ENCODE measurements at regions not wholly inside any gene's neighbourhood (a gene's known extent, or its start where the extent isn't known, plus 50 kb on each side); places are given as distances from the start of the nearest gene placed in this dataset.

- Mint-ChIP-seq H3K4me3 (no peak overlapping the region), H3K27ac (no peak overlapping the region), H3K36me3 (no peaks in the 10 kb centered on the region), H3K4me1 (no peaks in the 10 kb centered on the region), H3K9me3 (no peaks in the 10 kb centered on the region)
- DNase-seq (ENCODE audit: low spot score in 2 of 2), result no peak
- no peak for ATAC-seq
Observed at GRCh38 chr9:86456416-86456815, 102.2 kb upstream of the TUT7 start.

DNA sequence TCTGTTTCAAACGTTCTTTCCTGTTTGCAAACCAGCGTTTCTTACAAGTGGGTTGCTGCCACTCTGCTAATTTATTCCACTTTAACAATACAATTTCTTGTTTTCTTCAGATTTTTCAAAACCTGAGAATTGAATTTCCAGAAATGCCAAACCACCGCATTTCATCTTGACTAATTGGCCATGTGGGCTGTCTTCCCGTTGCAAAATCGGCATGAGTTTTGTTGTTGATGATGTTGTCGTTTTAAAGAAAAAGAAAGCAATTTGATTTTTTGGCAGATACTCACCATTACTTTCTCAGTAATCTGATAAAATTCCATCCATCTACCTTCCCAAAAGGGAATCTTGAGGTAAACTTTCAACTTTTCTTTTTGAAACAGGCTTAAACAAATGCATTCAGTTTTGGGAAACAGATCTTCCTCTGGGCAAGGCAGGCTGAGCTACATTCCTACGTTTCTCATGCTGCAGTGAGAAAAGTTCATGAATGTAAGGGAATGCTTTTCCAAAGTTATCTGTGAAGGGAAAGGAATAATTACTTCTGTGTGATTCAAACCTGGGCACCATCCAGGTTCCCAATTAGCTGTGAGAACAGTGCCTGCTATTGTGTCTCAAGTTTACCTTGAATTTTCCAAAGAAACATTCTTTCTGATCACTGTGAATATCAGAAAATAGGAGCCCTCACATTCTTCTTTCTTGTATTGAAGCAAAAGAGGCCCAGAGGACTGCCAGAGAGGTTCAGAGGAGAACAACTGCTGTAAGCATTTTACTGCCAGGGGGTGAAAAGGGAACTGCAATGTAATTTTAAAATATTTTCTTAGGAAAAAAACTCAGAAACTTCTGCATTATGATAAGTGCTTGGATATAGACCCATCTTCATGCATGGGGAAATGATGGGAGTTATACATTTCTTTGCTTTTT is 100.7 kb upstream of the TUT7 start:
- Mint-ChIP-seq H3K9me3 (no peaks in the 10 kb centered on the region), H3K4me3 (no peak overlapping the region), H3K27ac (no peak overlapping the region), H3K4me1 (no peaks in the 10 kb centered on the region), H3K36me3 (no peaks in the 10 kb centered on the region)
- ATAC-seq, result no peak
- no peak for DNase-seq (ENCODE audit: low spot score in 2 of 2)

DNA sequence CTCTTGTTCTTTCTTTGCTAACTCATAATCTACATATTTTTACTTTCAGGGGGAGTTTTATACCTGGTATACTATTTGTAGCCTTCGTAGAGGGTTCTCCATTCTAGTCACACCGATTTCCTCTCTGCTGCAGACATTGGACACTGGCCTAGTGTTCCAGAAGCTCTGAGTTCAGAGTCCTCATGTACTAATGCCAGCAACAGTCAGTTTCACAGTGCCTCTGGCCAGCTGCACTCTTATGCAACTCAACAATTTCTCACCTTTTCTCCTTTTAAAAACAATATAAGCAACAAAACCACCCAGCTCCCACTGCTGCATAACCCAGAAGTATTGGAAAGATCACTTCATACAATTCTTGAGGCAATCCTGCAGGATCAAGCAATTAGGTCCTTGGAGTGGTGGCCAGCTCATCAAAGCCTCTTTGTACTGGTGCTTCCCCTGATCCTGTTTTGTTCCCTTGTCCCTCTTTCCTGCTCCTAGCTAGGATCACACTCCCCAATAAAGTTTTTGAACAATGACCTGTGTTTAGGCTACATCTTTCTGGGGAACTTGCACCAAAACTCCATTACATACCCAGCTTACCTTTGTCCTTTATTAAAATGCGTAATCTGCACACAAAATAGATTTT is 98.1 kb upstream of the TUT7 start:
- Mint-ChIP-seq H3K36me3 (no peaks in the 10 kb centered on the region), H3K9me3 (no peaks in the 10 kb centered on the region), H3K4me3 (no peak overlapping the region), H3K4me1 (no peaks in the 10 kb centered on the region), H3K27ac (no peak overlapping the region)
- ATAC-seq, result no peak
- DNase-seq (ENCODE audit: low spot score in 2 of 2), result no peak

DNA sequence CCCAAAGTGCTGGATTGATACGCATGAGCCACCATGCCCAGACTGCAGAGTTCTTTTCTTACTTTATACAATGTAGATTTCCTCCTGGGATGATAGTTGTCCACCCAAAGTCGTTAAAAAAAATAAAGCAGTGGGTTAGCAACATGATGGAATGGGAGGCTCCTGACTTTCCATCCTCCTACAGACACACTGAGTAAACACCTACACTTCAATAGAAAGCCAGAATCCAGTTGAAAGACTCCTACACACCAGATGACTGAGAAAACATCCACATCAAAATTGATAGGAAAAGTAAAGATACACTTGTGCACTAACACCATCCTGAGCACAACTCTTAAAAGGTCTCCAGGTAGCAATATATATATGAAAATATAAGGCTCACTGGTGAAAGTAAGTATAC is 95.0 kb upstream of the TUT7 start:
- no peak for DNase-seq (ENCODE audit: low spot score in 2 of 2)
- ATAC-seq, result no peak
- Mint-ChIP-seq H3K36me3 (no peaks in the 10 kb centered on the region), H3K4me1 (no peaks in the 10 kb centered on the region), H3K27ac (no peak overlapping the region), H3K9me3 (no peaks in the 10 kb centered on the region), H3K4me3 (no peak overlapping the region)

DNA sequence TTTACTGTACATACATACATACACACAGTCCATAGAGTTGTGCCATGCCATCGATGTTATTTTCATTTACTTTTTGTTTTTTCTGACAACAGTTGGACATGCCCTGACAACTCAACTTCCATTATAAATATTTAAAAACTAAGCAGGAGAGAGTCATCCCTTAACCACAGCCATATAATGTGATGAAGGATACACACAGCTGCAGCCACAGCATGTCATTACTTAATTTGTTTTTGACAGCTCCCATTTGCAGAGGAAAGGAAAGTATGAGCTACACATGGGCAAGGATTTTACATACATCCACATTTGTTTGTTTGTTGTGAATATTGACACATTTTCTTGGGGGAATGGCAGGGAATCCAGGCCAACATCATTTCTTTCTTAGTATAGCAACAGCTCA is 91.5 kb upstream of the TUT7 start:
- Mint-ChIP-seq H3K4me1 (peaks cover 8% of the 10 kb centered on the region), H3K9me3 (no peaks in the 10 kb centered on the region), H3K36me3 (no peaks in the 10 kb centered on the region), H3K27ac (no peak overlapping the region), H3K4me3 (no peak overlapping the region)
- ATAC-seq (no peak), DNase-seq (ENCODE audit: low spot score in 2 of 2) (no peak)

- DNase-seq (ENCODE audit: low spot score in 2 of 2) (no peak), ATAC-seq (no peak)
- H3K4me3 Mint-ChIP-seq, result no peak overlapping the region
- H3K36me3 Mint-ChIP-seq, result no peaks in the 10 kb centered on the region
- peaks cover 8% of the 10 kb centered on the region for H3K4me1 Mint-ChIP-seq
- no peak overlapping the region for H3K27ac Mint-ChIP-seq
- H3K9me3 Mint-ChIP-seq, result no peaks in the 10 kb centered on the region
Observed at GRCh38 chr9:86443992-86444391, 89.8 kb upstream of the TUT7 start.

DNA sequence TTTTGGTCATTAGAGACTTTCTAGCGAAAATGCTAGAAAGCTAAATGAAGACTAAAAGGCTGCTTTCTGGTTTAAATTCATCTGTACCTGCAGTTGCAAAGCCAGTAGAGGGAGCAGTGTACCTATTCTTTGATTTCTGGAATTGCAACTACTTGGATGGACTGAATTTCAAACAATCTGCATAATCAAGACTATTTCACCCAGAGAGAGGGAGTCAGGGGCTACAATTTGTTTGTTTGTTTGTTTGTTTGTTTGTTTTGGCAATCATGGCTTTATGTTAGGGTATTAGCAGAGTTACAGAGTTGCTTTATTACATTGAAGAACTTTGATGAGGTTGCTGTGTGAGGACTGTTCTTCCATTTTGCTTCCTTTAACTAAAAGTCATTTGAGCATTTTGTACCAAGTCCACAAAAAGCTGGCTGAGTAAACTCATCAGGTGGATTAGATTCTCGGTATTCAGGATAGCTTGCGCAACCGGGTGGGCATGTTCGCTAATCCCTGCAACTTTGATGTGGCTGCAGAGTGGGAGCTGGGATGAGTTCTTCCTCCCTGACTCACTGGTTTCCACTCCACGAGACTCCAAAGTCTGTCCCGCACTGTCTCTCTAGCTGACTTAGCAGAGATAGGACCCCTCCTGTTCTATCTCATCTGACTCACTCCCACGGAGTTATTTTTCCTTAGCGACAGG is 80.0 kb upstream of the TUT7 start:
- ATAC-seq, result no peak
- DNase-seq (ENCODE audit: low spot score in 2 of 2), result no peak

GRCh38 chr9:86424251-86424891 is 70.2 kb upstream of the TUT7 start:
- DNase-seq (ENCODE audit: low spot score in 2 of 2) (no peak), ATAC-seq (no peak)
- H3K4me3 Mint-ChIP-seq, result no peak overlapping the region
- H3K36me3 Mint-ChIP-seq, result no peaks in the 10 kb centered on the region
- no peaks in the 10 kb centered on the region for H3K4me1 Mint-ChIP-seq
- H3K9me3 Mint-ChIP-seq, result no peaks in the 10 kb centered on the region
- H3K27ac Mint-ChIP-seq, result no peak overlapping the region

More for the DNA sequence above, 80.0 kb upstream of the TUT7 start:
- H3K4me1 Mint-ChIP-seq, result no peaks in the 10 kb centered on the region
- H3K36me3 Mint-ChIP-seq, result no peaks in the 10 kb centered on the region
- H3K9me3 Mint-ChIP-seq, result no peaks in the 10 kb centered on the region
- no peak overlapping the region for H3K4me3 Mint-ChIP-seq
- no peak overlapping the region for H3K27ac Mint-ChIP-seq

DNA sequence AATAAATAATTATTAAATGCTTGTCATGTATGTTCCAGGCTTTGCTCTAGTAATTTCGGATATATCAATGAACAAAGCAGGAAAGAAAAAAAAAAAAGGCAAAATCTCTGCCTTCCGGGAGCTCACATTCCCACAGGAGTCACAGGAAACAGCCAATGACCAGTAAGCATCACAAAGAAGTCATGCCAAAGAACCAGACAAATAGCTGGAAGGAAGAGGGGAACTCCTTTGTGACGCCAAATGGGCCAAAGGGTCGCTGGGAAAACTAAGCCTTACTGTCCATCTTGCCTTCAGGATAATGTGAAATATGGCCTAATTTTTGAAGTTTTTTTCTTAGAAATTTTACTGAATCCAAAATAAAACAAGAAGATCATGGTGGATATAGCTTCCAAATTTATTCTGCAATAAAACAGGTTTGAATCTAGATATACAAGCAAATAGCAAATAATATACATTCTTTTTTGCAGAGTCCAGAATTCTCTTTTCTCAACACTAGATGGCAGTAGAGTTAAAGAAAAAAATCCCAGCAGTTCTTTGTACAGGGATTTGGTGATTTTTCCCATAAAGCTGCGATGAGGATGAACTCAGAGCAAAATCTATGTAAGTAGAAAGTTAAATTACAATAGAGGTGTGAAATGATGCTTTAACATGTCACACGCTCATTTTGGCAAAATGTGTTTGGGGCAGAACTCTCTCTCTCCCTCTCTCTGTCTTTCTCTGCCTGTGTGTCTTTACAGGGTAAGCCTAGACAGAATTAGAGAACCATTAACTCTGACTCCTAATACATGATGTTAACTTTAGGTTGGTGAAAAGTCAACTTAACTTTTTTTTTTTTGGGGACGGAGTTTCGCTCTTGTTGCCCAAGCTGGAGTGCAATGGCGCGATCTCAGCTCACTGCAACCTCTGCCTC is 60.0 kb upstream of the TUT7 start:
- H3K9me3 Mint-ChIP-seq, result no peaks in the 10 kb centered on the region
- ATAC-seq, result no peak
- DNase-seq (ENCODE audit: low spot score in 2 of 2), result no peak

DNA sequence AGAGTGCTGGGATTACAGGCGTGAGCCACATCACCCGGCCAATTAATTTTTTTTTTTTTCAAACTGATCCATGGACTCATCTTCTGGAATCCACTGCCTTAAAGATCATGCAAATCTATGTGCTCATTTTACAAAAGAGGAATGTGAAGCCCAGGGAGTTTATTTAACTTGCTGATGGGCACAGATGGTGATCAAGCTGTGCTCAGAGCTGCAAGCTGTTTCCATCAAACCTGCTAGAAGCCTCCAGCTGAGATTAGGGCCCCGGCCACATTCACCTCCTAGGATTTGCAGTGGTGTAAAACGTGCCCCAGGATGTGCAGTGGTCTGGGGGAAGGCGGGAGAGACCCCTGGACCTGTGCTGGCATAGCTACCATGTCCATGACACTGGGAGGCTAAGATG is 56.1 kb upstream of the TUT7 start:
- H3K4me1 Mint-ChIP-seq, result peaks cover 19% of the 10 kb centered on the region
- H3K9me3 Mint-ChIP-seq, result no peaks in the 10 kb centered on the region
- ATAC-seq (no peak), DNase-seq (ENCODE audit: low spot score in 2 of 2) (no peak)
- H3K36me3 Mint-ChIP-seq, result no peaks in the 10 kb centered on the region
- no peak overlapping the region for H3K4me3 Mint-ChIP-seq
- no peak overlapping the region for H3K27ac Mint-ChIP-seq

More for the DNA sequence above, 60.0 kb upstream of the TUT7 start:
- Mint-ChIP-seq H3K4me3 (no peak overlapping the region), H3K4me1 (no peaks in the 10 kb centered on the region), H3K36me3 (no peaks in the 10 kb centered on the region), H3K27ac (no peak overlapping the region)

- no peaks in the 10 kb centered on the region for H3K36me3 Mint-ChIP-seq
- H3K4me1 Mint-ChIP-seq, result peaks cover 20% of the 10 kb centered on the region
- DNase-seq (ENCODE audit: low spot score in 2 of 2) (no peak), ATAC-seq (no peak)
- H3K9me3 Mint-ChIP-seq, result no peaks in the 10 kb centered on the region
- H3K27ac Mint-ChIP-seq, result no peak overlapping the region
- H3K4me3 Mint-ChIP-seq, result no peak overlapping the region
Observed at GRCh38 chr9:86408121-86408520, 53.9 kb upstream of the TUT7 start.

- Mint-ChIP-seq H3K27ac (no peak overlapping the region), H3K36me3 (no peaks in the 10 kb centered on the region), H3K9me3 (no peaks in the 10 kb centered on the region), H3K4me1 (peaks cover 26% of the 10 kb centered on the region), H3K4me3 (peak overlapping the region; percentile 54)
- DNase-seq (ENCODE audit: low spot score in 2 of 2), result peak in 1 of 2 donors; percentile 52
- peak; percentile 72 for ATAC-seq
Observed at GRCh38 chr9:86407022-86407421, 52.8 kb upstream of the TUT7 start.

DNA sequence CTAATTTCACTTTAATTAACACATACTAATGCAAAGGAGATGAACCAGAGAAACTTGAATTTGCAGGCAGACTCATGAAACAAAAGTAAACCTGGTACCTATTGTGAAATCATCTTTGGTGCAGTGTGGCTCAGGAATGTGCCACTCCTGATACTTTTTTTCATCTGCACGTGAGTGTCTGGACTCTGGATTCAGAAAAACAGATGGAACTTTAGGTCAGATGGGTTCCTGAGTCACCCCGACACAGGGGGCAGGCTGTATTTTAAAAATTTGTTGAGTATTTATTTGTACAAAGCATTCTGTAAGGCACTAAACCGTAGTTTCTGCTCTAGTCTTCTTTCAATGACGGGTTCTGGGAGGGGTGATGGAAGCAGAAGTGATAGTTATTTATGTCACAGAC is 52.2 kb upstream of the TUT7 start:
- peak overlapping the region; percentile 54 for H3K4me3 Mint-ChIP-seq
- H3K4me1 Mint-ChIP-seq, result peaks cover 26% of the 10 kb centered on the region
- ATAC-seq (no peak), DNase-seq (ENCODE audit: low spot score in 2 of 2) (no peak)
- peak overlapping the region; percentile 67 for H3K27ac Mint-ChIP-seq
- H3K9me3 Mint-ChIP-seq, result no peaks in the 10 kb centered on the region
- no peaks in the 10 kb centered on the region for H3K36me3 Mint-ChIP-seq

DNA sequence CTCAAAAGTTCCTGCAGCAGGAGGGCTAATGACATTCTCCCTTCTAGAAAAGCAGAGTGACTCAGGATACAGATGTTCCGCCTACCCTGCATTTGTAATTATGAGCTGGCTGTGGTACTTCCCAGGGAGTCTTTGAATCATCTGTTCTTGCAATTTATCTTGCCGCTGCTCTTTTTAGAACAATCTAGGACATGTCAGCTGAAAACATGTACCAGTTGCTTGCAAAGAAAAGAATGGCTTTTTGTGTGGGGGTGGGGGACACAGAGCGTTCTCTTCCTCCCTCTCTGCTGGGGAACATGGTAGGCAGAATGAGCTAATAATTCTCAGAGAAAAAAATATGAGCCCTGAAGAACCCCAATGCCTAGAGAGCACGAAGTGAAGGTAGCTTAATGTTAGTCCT is 51.7 kb upstream of the TUT7 start:
- Mint-ChIP-seq H3K4me1 (peaks cover 26% of the 10 kb centered on the region), H3K27ac (peak overlapping the region; percentile 67), H3K36me3 (no peaks in the 10 kb centered on the region), H3K9me3 (no peaks in the 10 kb centered on the region), H3K4me3 (peak overlapping the region; percentile 54)
- ATAC-seq (peak; percentile 96), DNase-seq (ENCODE audit: low spot score in 2 of 2) (no peak)
